HG02678 (cell line): ENCODE measurements at regions not wholly inside any gene's neighbourhood (a gene's known extent, or its start where the extent isn't known, plus 50 kb on each side); places are given as distances from the start of the nearest gene placed in this dataset.

Experiments used
- ATAC-seq: cut with Tn5 transposase; IDR thresholded peaks from one replicate; pipeline ENCODE4 v1.9.1; 2021; ENCODE audit warnings: mild to moderate bottlenecking, moderate library complexity; ENCODE audit not compliant: unreplicated experiment

DNA sequence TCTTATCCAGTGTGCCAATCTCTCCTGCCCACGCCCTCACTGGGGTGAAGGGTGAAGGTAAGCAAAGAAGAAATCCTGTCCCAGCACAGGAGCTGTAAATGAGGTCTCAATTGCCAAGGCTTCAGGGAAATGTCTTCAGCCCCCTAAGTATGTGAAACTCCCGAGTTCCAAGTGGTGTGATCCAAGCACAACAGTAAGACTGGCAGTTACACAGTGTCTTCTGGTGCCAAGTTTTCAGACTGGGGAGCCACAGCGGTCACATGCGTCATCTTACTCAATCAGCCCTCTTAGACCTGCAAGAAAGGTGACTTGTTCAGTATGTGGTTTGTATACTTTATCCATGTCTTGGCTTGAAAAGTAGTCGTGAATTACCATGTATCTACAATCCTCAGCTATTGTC, 55.0 kb upstream of the SPRED2 start:
- no peak for ATAC-seq

DNA sequence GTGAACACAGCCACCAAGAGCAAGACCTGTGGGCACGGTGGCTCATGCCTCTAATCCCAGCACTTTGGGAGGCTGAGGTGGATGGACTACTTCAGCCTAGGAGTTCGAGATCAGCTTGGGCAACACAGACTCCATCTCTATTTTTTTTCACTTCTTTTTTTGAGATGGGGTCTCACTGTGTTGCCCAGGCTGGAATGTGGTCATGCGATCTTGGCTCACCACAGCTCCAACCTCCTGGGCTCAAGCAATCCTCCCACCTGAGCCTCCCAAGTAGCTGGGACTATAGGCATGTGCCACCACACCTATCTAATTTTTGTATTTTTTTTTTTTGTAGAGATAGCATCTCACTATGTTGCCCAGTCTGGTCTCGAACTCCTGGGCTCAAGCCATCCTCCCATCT, 54.4 kb upstream of the SPRED2 start:
- no peak for ATAC-seq

GRCh38 chr2:65486282-65486681, 53.9 kb upstream of the SPRED2 start:
- no peak for ATAC-seq

GRCh38 chr2:65485839-65486238, 53.4 kb upstream of the SPRED2 start:
- ATAC-seq, result no peak

GRCh38 chr2:65483763-65484162, 51.4 kb upstream of the SPRED2 start:
- no peak for ATAC-seq

DNA sequence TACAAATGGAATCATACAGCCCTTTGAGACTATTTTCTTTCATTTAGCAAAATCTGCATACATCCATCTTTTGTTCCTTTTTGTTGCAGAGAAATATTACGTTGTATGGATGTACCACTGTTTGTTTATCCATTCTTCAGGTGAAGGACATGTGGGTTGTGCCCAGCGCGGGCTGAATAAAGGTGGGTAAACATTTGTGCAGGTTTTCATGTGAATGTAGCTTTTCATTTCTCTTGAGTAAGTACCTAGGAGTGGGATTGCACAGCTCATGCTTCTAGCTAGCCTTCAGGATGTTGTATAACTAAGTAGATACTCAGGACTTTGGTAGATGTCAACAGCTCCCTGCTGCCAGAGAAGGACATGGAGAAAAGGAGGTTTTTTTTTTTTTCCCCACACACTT, 50.6 kb upstream of the SPRED2 start:
- no peak for ATAC-seq
